GM23248 (cell line): ENCODE measurements at regions not wholly inside any gene's neighbourhood (a gene's known extent, or its start where the extent isn't known, plus 50 kb on each side); places are given as distances from the start of the nearest gene placed in this dataset.

Experiments used
- DNase-seq: peaks from one replicate; pipeline ENCODE4 v3.0.0-alpha.2; 2015
- H2AFZ ChIP-seq: fragments of 200-600 bp; sonication (generic); 2 replicates; pipeline ENCODE4 v1.6.1; 2016; ENCODE audit warnings: antibody characterized with exemption
- H3F3A ChIP-seq: fragments of 200-600 bp; sonication (generic); 2 replicates; pipeline ENCODE4 v1.6.1; 2016; ENCODE audit warnings: mild to moderate bottlenecking, antibody characterized with exemption, mixed run types; ENCODE audit not compliant: insufficient read depth
- H3K27ac ChIP-seq: fragments of 200-600 bp; sonication (generic); 2 replicates; pipeline ENCODE4 v1.5.1; 2016; ENCODE audit warnings: mild to moderate bottlenecking
- H3K27me3 ChIP-seq: fragments of 200-600 bp; sonication (generic); replicated peaks from 2 replicates; pipeline ENCODE4 v1.6.1; 2016; ENCODE audit warnings: mild to moderate bottlenecking; ENCODE audit not compliant: insufficient read depth
- H3K36me3 ChIP-seq: fragments of 200-600 bp; sonication (generic); 2 replicates; pipeline ENCODE4 v1.6.1; 2016; ENCODE audit warnings: low read depth, mild to moderate bottlenecking
- H3K4me1 ChIP-seq: fragments of 200-600 bp; sonication (generic); 2 replicates; pipeline ENCODE4 v1.6.1; 2016; ENCODE audit warnings: mild to moderate bottlenecking; ENCODE audit not compliant: insufficient read depth
- H3K4me2 ChIP-seq: fragments of 200-600 bp; sonication (generic); one replicate; pipeline ENCODE4 v1.6.1; 2016; ENCODE audit warnings: mild to moderate bottlenecking; ENCODE audit not compliant: unreplicated experiment
- H3K4me3 ChIP-seq: fragments of 200-600 bp; sonication (generic); 2 replicates; pipeline ENCODE4 v1.5.1; 2016; ENCODE audit warnings: mild to moderate bottlenecking
- H3K79me2 ChIP-seq: fragments of 200-600 bp; sonication (generic); 2 replicates; pipeline ENCODE4 v1.6.1; 2016; ENCODE audit warnings: mild to moderate bottlenecking; ENCODE audit not compliant: insufficient read depth
- H3K9ac ChIP-seq: fragments of 200-600 bp; sonication (generic); 2 replicates; pipeline ENCODE4 v1.6.1; 2016; ENCODE audit warnings: mild to moderate bottlenecking
- H3K9me2 ChIP-seq: fragments of 200-600 bp; sonication (generic); 2 replicates; pipeline ENCODE4 v1.6.1; 2016; ENCODE audit warnings: mixed run types, mild to moderate bottlenecking, moderate library complexity; ENCODE audit not compliant: insufficient read depth
- H3K9me3 ChIP-seq: fragments of 200-600 bp; sonication (generic); one replicate; pipeline ENCODE4 v1.6.1; 2017; ENCODE audit warnings: low read depth
- H4K20me1 ChIP-seq: fragments of 200-600 bp; sonication (generic); 2 replicates; pipeline ENCODE4 v1.6.0; 2016; ENCODE audit not compliant: insufficient read depth
- EZH2 ChIP-seq: fragments of 200-600 bp; sonication (generic); IDR thresholded peaks from 2 replicates; pipeline ENCODE4 v1.6.1; 2018; ENCODE audit warnings: antibody characterized with exemption, mild to moderate bottlenecking; ENCODE audit not compliant: insufficient read depth, poor library complexity, severe bottlenecking
- EZH2phosphoT487 ChIP-seq: fragments of 200-600 bp; sonication (generic); IDR thresholded peaks from 2 replicates; pipeline ENCODE4 v1.6.1; 2018; ENCODE audit warnings: antibody characterized with exemption, moderate library complexity, mild to moderate bottlenecking, low read depth; ENCODE audit not compliant: insufficient read depth
- WGBS, 2 experiments: methylation state at CpG; one replicate each; pipeline ENCODE4 v1.1.6; 2015 to 2017; ENCODE audit warnings: low lambda C conversion rate in 2 of 2, low coverage in 1 of 2; ENCODE audit errors: missing lambda C conversion rate in 2 of 2; 5-methylcytosine and 5-hydroxymethylcytosine counted together
- in situ Hi-C: fragments of 300-500 bp; cut with MboI; formaldehyde crosslinking; loops from 2 replicates; pipeline ENCODE4 v1.15.0; 2020

DNA sequence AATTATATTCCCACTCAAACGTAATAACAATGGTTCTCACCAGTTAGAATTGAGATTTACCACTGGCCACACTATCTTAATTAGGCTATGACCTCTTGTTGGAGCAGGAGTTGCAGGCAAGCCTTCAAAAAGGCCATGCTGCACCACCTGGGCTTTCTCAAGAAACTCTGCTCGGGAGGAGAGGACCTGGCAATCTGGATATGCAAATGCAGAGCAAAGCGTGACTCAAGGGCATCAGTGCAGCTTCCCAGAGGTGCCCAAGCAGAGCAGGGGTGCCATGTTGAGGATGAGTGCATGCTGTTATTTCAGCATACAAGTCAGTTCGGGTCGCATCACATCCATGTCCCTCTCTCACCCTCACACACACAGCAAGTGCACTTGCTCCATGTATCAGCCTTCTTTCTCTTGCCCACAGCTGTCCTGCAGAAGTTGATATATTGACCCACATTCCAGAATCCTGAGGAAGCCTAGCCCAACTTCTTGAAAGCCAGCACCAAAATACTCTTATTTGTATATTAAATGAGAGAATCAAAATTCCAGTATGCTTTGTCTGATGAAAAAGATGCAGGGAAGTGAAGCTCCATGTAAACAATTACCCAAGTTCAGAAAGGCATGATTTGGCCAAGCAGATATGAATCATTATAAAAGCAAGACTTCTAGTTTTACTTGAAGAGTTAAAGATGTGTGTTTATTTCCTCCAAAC, 55.7 kb upstream of the IL6 start:
- Histone ChIP-seq H3K4me1 (peaks cover 36% of the 10 kb centered on the region), H3K4me2 (no peak overlapping the region), H3K27me3 (no peaks in the 10 kb centered on the region), H3K79me2 (no peaks in the 10 kb centered on the region), H4K20me1 (no peaks in the 10 kb centered on the region), H3K36me3 (no peaks in the 10 kb centered on the region), H3K9ac (no peak overlapping the region), H2AFZ (no peak overlapping the region), H3K9me2 (no peaks in the 10 kb centered on the region), H3K27ac (no peak overlapping the region), H3K9me3 (no peaks in the 10 kb centered on the region), H3K4me3 (no peak overlapping the region), H3F3A (peaks cover 24% of the 10 kb centered on the region)
- 85% methylated on average over 5 of the region's 5 CpGs for WGBS, 2 experiments
- TF ChIP-seq EZH2phosphoT487: no peak
- no peak for TF ChIP-seq EZH2
- in situ Hi-C loops: no loop called here
- DNase-seq: peak; percentile 21

DNA sequence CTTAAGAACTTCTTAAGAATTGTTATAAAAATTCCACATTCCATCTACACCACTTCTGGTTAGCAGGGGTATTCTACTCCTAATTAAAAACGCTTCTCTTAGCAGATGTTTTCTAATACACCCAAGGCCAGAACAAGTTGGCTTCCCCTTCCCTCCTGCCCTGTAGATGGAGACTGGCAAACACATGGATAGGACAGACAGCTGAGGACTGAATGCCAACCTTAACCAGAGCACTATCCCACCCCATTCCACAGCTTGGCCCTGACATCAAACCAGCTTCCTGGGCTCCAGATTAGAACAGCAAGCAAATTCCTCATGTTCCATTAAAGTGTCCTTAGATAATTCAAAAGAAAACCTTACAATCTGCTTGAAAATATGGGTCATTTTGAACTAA, 56.6 kb upstream of the IL6 start:
- DNase-seq: no peak
- H3K9ac ChIP-seq: no peak overlapping the region
- H3K36me3 ChIP-seq: no peaks in the 10 kb centered on the region
- H3K4me1 ChIP-seq: peaks cover 35% of the 10 kb centered on the region
- H3K27ac ChIP-seq: no peak overlapping the region
- no peaks in the 10 kb centered on the region for H3K9me2 ChIP-seq
- in situ Hi-C loops: no loop called here
- no peaks in the 10 kb centered on the region for H3K79me2 ChIP-seq
- no peaks in the 10 kb centered on the region for H3K9me3 ChIP-seq
- H3F3A ChIP-seq: peaks cover 31% of the 10 kb centered on the region
- 19 to 32% methylated on average over 1 of the region's 1 CpG for WGBS, 2 experiments
- no peak overlapping the region for H3K4me3 ChIP-seq
- H2AFZ ChIP-seq: no peak overlapping the region
- no peaks in the 10 kb centered on the region for H4K20me1 ChIP-seq
- no peak overlapping the region for H3K4me2 ChIP-seq
- H3K27me3 ChIP-seq: no peaks in the 10 kb centered on the region
- no peak for TF ChIP-seq EZH2
- no peak for TF ChIP-seq EZH2phosphoT487

DNA sequence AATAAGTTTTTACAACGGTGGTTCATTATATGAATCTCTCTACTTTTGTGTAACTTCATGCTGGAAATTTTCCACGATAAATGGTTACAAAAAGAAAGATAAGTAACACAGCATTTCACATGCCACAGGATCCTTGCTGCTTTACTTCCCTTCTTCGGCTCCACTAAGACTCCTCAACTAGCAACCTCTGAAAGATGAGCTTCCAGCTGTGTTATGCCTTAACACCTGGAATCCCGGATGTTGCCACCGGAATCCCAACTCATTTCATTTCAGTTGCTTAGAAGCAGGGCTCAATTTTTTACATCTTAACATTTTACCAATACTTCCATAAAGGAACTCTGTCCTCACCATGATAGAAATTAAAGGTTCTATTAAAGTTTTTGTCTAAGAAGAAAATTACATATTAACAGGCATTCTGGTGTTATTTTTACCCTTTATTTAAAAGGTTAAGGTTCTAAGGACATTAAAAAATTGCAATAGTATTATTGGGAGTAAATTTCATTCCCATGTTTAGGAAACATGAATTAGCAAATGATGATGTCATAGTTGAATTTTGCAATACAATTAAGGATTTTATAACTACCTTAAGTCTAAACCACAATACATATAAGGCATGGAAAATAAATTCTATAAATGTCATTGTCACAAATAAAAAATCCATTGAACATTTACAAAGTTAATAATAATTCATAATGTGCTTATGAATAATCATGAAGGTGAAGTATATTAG, 57.1 kb upstream of the IL6 start:
- Histone ChIP-seq H3K79me2 (no peaks in the 10 kb centered on the region), H3K4me2 (no peak overlapping the region), H2AFZ (no peak overlapping the region), H3F3A (peaks cover 31% of the 10 kb centered on the region), H3K9me2 (no peaks in the 10 kb centered on the region), H4K20me1 (no peaks in the 10 kb centered on the region), H3K27me3 (no peaks in the 10 kb centered on the region), H3K4me1 (peaks cover 35% of the 10 kb centered on the region), H3K9me3 (no peaks in the 10 kb centered on the region), H3K27ac (no peak overlapping the region), H3K4me3 (no peak overlapping the region), H3K9ac (no peak overlapping the region), H3K36me3 (no peaks in the 10 kb centered on the region)
- in situ Hi-C loops: no loop called here
- WGBS, 2 experiments: 92 to 95% methylated on average over 5 of the region's 5 CpGs
- no peak for TF ChIP-seq EZH2
- no peak for TF ChIP-seq EZH2phosphoT487
- no peak for DNase-seq

DNA sequence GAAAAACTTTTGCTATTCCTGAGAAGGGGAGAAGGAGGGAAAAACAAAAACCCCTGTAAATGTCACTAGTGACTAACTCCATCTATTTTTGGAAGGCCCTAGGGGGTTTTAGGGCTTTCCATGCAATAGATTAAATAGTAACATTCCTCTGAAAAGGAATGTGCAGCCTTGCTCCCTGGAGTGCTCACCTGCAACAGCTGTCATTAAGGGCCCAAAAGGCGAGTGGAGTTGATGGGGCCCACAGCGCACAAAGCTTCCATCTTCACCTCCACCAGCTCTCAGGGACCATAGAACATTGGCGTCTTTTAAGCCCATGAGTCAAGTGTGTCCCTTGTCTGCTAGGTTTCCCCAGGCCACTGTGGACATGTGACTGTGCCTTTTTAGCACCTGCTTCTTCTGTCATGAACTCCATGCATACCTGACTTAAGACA, 58.0 kb upstream of the IL6 start:
- Histone ChIP-seq H3F3A (peaks cover 31% of the 10 kb centered on the region), H3K9me2 (no peaks in the 10 kb centered on the region), H3K36me3 (no peaks in the 10 kb centered on the region), H3K79me2 (no peaks in the 10 kb centered on the region), H2AFZ (no peak overlapping the region), H3K4me3 (no peak overlapping the region), H3K9me3 (no peaks in the 10 kb centered on the region), H3K4me2 (no peak overlapping the region), H3K27ac (no peak overlapping the region), H3K4me1 (peaks cover 35% of the 10 kb centered on the region), H3K27me3 (no peaks in the 10 kb centered on the region), H3K9ac (no peak overlapping the region), H4K20me1 (no peaks in the 10 kb centered on the region)
- in situ Hi-C loops: no loop called here
- 97 to 98% methylated on average over 3 of the region's 3 CpGs for WGBS, 2 experiments
- no peak for DNase-seq
- no peak for TF ChIP-seq EZH2
- TF ChIP-seq EZH2phosphoT487: no peak
